ENCODE measurements at regions not wholly inside any gene's neighbourhood (a gene's known extent, or its start where the extent isn't known, plus 50 kb on each side); places are given as distances from the start of the nearest gene placed in this dataset.
A peak's percentile ranks its signal among the peaks of the same experiment; 100 is the strongest.
"Not testable (repeated sequence)": the region's sequence is repeated elsewhere in the genome, so short reads cannot be mapped to it uniquely, and the experiment has no call there.

- DNase-seq, result no peak
Observed at GRCh38 chr4:145293658-145294057, 113.3 kb upstream of the OTUD4 start.

- DNase-seq, result no peak
Observed at GRCh38 chr4:145290955-145291354, 110.6 kb upstream of the OTUD4 start.

GRCh38 chr4:145289403-145290076 is 109.2 kb upstream of the OTUD4 start:
- DNase-seq, result no peak

GRCh38 chr4:145287351-145287750 is 107.0 kb upstream of the OTUD4 start:
- DNase-seq, result no peak

DNA sequence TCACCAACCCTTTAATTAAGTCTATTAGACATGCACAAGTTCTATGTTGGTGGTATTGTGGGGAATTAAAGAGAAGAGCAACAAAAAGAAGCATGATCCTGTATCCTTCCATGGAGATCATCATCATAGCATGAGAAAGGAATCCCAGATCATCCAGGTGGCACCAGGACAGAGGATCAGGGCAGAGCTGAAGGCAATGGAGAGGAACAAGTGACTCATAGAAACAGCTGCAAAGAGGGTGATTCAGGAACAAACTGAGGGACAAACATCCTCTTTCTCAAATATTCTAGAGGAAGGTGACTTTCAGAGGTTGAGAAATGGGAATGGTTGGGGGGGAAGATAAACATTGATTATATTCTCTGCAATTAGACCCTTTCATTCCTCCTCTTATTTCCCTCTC is 105.5 kb upstream of the OTUD4 start:
- DNase-seq, result no peak

DNA sequence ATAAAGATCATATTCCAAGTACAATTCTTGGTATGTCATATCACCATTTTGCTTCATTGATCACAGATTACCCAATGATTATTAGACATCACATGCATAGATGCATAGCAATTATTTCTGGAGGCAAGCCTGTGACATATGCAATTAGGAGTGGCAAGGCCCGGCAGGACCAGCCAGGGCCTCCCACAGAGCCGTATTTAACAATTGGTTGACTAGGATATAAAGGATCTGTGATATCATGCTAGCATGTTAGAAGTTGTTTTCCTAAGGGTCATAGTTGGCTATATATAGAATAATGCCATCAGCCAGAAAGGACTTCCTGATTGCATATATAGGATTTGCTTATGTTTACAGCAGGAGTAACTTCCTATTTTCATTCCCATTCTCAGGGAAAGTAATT is 103.5 kb upstream of the OTUD4 start:
- DNase-seq, result no peak

- no peak for DNase-seq
Observed at GRCh38 chr4:145281951-145282350, 101.6 kb upstream of the OTUD4 start.

DNA sequence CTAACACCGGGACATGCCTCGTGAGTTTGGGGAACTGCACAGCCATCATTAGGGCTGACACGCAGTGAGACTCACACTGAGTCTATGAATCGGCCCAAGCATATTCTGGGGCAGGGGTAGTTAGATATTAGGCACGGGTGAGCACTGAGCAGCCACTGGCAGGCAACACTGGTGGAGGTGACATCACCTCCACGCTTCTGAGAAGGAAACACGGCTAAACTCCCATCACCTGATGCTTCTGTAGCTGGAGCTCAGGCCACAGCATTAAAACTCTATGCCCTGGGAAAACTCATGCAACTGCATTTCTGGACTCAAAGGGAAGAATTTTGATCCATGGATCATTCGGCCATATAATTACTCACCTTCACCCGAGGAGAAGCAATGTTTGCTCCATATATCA is 100.8 kb upstream of the OTUD4 start:
- no peak for DNase-seq

DNA sequence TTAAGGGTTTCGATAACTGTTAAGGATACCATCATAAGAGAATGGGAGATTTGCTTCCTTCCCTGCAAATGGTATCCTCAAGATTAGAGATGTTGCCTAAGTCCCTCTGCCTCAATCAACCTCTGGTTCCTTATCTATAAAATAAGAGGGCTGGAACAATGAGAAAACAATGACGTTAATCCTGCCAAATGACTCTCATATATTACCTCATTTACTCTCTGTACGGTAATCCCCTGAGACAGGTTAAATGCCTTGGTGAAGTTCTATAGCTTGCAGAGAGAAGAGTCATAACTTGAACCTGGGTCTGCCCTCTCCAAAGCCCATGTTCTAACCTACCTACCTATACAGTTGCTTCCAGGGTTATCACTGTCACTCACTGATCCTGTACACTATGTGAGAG is 100.2 kb upstream of the OTUD4 start:
- no peak for DNase-seq

DNA sequence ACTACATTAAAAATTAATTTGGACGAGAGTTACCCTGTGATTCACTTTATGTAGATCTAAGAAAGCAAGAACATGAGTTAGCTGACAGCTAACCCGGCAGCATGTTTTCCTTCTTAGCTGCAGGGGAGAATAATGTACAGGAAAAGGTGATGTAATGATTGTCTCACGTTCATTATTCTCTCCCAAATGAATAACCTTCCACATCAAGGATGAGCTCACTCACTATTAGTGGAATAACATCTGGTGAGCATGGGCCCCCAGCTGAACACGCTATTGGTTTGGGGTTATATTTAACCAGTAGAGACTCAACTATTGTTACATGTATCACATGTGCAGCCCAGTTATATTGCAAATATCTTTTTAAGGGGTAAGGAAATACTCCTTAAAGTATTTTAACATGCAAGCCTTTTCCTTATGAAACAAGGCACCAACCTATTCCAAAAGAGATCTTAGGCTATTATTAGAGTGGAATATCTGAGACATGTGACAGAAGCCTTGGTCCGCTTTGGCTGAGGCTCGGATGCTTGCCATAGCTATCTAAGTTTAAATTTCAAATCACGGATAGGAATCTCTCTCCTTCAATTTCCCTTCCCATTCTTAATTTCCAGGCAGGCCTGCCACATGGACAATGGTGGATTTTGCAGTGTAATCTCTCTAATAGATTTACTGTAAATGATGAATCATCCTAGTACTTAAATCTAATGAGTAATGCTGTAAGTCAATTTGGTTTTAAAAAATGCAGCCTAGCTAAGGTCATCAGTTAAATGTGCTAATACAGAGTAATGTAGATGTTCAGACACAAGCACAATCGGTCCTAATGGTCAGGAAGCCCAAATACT is 99.0 kb upstream of the OTUD4 start:
- no peak for DNase-seq

- DNase-seq, result no peak
Observed at GRCh38 chr4:145278341-145279121, 98.1 kb upstream of the OTUD4 start.

- DNase-seq, result no peak
Observed at GRCh38 chr4:145277011-145277410, 96.6 kb upstream of the OTUD4 start.

GRCh38 chr4:145276050-145276449 is 95.7 kb upstream of the OTUD4 start:
- DNase-seq, result no peak

GRCh38 chr4:145271194-145271593 is 90.8 kb upstream of the OTUD4 start:
- no peak for DNase-seq

- no peak for DNase-seq
Observed at GRCh38 chr4:145266881-145267280, 86.5 kb upstream of the OTUD4 start.

- no peak for DNase-seq
Observed at GRCh38 chr4:145260091-145260490, 79.7 kb upstream of the OTUD4 start.

DNA sequence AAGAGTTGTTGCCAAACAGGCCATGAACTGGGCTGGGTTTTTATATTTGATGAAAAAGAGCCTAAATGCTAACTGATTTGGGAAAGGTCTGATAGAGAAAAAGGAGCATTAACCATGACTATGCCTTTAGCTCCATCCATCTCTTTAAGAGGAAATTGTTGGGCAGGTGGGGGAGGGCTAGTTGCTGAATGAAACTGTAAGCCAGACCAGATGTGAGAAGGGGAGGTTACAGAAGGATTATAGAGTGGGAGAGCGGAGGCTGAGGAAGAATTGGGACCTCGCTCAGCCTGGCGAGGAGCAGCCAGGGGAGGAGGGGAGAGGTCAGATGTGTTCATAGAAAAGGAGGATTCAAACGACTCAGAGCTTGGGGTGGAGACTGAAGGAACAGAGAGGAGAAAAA is 74.9 kb upstream of the OTUD4 start:
- DNase-seq, result not testable (repeated sequence)

GRCh38 chr4:145252190-145252589 is 71.8 kb upstream of the OTUD4 start:
- DNase-seq, result no peak

- DNase-seq, result no peak
Observed at GRCh38 chr4:145251391-145251790, 71.0 kb upstream of the OTUD4 start.

- DNase-seq, result no peak
Observed at GRCh38 chr4:145248971-145249370, 68.6 kb upstream of the OTUD4 start.

DNA sequence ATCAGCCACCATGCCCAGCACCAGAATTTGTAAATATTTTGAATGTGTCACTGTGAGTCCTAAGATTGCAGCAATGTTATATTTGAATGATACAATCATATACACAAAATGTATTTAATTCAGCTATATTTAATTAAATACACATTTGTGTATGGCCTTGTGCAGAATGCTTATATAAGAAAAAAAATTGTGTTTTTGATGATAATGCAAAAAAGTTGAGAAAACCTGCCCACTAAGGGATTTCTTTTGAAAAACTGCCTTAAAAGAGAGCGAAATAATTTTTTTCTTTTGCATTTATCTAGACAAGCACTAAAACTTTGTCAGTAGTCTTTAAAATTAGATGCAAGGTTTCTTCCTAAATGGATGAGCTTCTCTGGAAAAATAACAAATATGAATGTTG is 68.1 kb upstream of the OTUD4 start:
- DNase-seq, result no peak

- DNase-seq, result peak; percentile 34
Observed at GRCh38 chr4:145234091-145234706, 53.8 kb upstream of the OTUD4 start.
